Mononuclear cell (primary cell): ENCODE measurements at regions not wholly inside any gene's neighbourhood (a gene's known extent, or its start where the extent isn't known, plus 50 kb on each side); places are given as distances from the start of the nearest gene placed in this dataset.
"Not testable (repeated sequence)": the region's sequence is repeated elsewhere in the genome, so short reads cannot be mapped to it uniquely, and the experiment has no call there.

Source experiments
- H3K27me3 ChIP-seq: 2 replicates; pipeline ENCODE4 v1.6.0; 2011; ENCODE audit warnings: low read length, control low read depth; ENCODE audit not compliant: insufficient read depth
- H3K4me1 ChIP-seq: 2 replicates; pipeline ENCODE4 v1.5.1; 2011; ENCODE audit warnings: mild to moderate bottlenecking, low read length, control low read depth; ENCODE audit not compliant: insufficient read depth
- H3K4me3 ChIP-seq: 2 replicates; pipeline ENCODE4 v1.5.1; 2011; ENCODE audit warnings: mild to moderate bottlenecking, low read length, moderate library complexity
- H3K9me3 ChIP-seq: 2 replicates; pipeline ENCODE4 v1.5.1; 2011; ENCODE audit warnings: low read depth, mild to moderate bottlenecking, control low read depth, low read length

DNA sequence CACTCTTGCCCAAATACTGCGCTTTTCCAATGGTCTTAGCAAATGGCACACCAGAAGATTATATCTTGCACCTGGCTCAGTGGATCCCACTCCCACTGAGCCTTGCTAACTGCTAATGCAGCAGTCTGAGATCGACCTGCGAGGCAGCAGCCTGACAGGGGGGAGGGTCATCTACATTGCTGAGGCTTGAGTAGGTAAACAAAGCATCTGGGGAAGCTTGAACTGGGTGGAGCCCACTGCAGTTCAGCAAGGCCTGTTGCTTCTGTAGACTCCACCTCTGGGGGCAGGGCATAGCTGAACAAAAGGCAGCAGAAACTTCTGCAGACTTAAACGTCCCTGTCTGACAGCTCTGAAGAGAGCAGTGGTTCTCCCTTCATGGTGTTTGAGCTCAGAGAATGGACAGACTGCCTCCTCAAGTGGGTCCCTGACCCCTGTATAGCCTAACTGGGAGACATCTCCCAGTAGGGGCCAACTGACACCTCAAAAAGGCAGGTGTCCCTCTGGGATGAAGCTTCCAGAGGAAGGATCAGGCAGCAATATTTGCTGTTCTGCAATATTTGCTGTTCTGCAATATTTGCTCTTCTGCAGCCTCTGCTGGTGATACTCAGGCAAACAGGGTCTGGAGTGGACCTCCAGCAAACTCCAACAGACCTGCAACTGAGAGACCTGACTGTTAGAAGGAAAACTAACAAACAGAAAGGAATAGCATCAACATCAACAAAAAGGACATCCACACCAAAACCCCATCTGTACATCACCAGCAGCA lies 93.0 kb upstream of the MEGF10 start:
- H3K4me3 ChIP-seq, H3K4me1 ChIP-seq, H3K27me3 ChIP-seq, H3K9me3 ChIP-seq: not testable (repeated sequence)

DNA sequence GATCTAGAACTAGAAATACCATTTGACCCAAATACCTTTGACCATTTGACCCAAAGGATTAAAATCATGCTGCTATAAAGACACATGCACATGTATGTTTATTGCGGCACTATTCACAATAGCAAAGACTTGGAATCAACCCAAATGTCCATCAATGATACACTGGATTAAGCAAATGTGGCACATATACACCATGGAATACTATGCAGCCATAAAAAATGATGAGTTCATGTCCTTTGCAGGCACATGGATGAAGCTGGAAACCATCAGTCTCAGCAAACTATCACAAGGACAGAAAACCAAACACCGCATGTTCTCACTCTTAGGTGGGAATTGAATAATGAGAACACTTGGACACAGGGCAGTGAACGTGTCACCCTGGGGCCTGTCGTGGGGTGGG lies 87.9 kb upstream of the MEGF10 start:
- H3K4me1 ChIP-seq, H3K4me3 ChIP-seq, H3K27me3 ChIP-seq, H3K9me3 ChIP-seq: not testable (repeated sequence)

DNA sequence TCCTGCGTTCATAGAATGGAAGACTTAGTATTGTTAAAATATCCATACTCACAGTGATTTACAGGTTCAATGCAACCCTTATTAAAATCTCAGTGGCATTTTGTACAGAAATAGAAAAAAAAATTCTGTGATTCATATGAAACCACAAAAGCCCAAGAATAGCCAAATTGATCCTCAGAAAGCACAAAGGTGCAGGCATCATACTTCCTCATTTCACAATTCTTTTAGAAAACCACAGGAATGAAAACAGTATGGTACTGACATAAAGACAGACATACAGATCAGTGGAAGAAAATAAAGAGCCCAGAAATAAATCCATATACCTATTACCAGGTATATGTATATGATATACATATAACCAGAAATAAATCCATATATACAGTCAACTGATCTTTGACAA lies 86.8 kb upstream of the MEGF10 start:
- H3K9me3 ChIP-seq: no peaks in the 10 kb centered on the region
- no peaks in the 10 kb centered on the region for H3K4me1 ChIP-seq
- H3K4me3 ChIP-seq: no peak overlapping the region
- no peaks in the 10 kb centered on the region for H3K27me3 ChIP-seq

- Histone ChIP-seq H3K4me1 (no peaks in the 10 kb centered on the region), H3K4me3 (no peak overlapping the region), H3K9me3 (no peaks in the 10 kb centered on the region), H3K27me3 (no peaks in the 10 kb centered on the region)
These were observed 85.4 kb upstream of the MEGF10 start for GRCh38 chr5:127205147-127205546.

DNA sequence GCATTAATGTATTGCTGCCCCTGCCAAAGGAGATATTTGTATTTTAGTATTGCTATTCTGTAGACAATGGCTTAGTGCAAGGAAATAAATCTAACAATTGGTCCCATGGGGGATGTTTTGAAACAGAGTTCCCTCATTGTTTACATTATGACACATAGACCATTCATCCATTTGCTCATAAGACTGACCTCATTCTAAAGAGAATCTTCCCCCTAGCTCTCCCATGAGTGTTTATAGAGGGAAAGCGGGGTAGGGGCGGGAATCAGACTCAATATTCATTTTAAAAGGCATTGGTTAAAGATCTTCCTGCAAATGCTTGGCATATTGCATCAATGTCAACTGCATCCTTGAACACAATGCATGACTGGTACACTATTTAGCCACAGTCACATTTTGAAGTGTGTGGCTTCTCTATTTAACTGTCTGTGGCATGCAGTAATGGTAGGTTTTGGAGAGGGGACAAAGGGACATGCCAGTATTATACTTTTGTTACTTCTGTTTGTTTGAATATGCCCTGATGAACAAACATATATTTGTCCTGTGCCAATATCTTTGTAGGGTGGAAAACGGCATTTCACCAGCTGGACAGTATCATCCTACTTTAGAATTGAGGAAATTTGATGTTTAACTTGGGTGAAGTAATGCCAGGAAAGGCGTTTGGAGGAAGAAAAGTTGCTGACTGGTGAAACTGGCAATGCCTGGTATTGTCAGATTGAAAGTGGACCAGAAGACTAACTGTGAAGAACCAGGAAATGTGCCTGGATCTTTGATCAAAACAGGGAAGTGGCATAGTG lies 84.1 kb upstream of the MEGF10 start:
- Histone ChIP-seq H3K9me3 (no peaks in the 10 kb centered on the region), H3K27me3 (no peaks in the 10 kb centered on the region), H3K4me1 (no peaks in the 10 kb centered on the region), H3K4me3 (no peak overlapping the region)

- no peaks in the 10 kb centered on the region for H3K9me3 ChIP-seq
- no peak overlapping the region for H3K4me3 ChIP-seq
- no peaks in the 10 kb centered on the region for H3K4me1 ChIP-seq
- no peaks in the 10 kb centered on the region for H3K27me3 ChIP-seq
These were observed 80.6 kb upstream of the MEGF10 start for GRCh38 chr5:127210042-127210441.

DNA sequence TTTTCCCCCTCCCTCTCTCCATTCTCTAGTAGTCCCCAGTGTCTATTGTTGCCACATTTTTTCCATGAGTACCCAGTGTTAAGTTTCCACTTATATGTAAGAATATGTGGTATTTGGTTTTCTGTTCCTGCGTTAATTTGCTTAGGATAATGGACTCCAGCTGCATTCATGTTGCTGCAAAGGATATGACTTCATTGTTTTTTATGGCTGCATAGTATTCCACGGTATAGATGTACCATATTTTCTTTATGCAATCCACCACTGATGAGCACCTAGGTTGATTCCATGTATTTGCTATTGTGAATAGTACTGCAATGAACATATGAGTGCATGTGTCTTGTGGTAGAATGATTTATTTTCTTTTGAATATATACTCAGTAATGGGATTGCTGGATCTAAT lies 77.4 kb upstream of the MEGF10 start:
- Histone ChIP-seq H3K27me3 (no peaks in the 10 kb centered on the region), H3K4me1 (no peaks in the 10 kb centered on the region), H3K4me3 (no peak overlapping the region), H3K9me3 (no peaks in the 10 kb centered on the region)

DNA sequence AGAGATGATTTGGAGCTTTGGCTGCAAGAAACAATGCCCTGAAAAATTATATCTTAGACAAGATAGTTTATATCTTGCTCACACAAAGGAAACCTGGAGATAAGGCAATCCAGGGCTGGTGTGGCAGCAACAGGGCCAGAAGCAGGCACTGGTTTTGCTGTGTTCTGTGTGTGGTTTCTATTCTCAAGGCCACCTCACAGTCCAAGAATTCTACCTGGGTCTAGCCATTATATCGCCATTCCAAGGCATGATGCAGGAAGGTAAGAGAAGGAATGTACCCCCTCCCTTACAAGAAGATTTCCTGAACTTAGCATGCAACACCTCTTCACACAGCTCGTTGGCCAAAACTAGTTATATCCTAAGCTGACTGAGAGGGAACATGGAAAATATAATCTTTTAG lies 74.5 kb upstream of the MEGF10 start:
- H3K4me1 ChIP-seq: no peaks in the 10 kb centered on the region
- H3K4me3 ChIP-seq: no peak overlapping the region
- H3K9me3 ChIP-seq: no peaks in the 10 kb centered on the region
- H3K27me3 ChIP-seq: no peaks in the 10 kb centered on the region

- H3K27me3 ChIP-seq: no peaks in the 10 kb centered on the region
- H3K9me3 ChIP-seq: no peaks in the 10 kb centered on the region
These were observed 73.5 kb upstream of the MEGF10 start for GRCh38 chr5:127216898-127217675.

DNA sequence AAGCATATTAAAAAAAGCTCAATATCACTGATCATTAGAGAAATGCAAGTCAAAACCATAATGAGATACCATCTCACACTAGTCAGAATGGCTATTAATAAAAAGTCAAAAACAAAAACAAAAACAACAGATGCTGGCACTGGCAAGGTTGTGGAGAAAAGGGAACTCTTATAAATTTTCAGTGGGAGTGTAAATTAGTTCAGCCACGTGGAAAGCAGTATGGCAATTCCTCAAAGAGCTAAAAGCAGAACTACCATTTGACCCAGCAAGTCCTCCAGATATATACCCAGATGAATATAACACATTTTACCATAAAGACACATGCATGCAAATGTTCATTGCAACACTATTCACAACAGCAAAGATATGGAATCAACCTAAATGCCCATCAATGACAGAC lies 68.7 kb upstream of the MEGF10 start:
- H3K4me3 ChIP-seq, H3K9me3 ChIP-seq, H3K4me1 ChIP-seq, H3K27me3 ChIP-seq: not testable (repeated sequence)

More at GRCh38 chr5:127216898-127217675, 73.5 kb upstream of the MEGF10 start:
- Histone ChIP-seq H3K4me3 (no peak overlapping the region), H3K4me1 (no peaks in the 10 kb centered on the region)

DNA sequence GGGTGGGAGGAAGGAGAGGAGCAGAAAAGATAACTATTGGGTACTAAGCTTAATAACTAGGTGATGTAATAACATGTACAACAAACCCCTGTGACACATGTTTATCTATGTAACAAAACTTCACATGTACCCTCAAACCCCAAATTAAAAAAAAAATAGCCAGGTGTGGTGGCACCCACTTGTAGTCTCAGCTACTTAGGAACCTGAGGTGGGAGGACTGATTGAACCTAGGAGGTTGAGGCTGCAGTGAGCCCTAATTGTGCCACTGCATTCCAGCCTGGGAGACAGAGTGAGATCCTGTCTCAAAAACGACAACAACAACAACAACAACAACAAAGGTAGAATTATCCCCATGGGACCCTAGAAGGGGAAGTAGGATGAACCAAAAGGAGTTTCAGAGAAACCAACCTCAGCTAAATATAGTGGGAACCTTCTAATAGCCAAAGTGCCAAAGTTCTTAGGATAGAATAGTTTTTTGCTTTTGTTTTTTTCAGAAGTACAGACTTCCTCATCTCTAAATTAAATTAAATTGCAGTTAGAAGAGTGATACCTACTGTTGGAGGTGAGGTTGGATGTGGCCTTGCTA lies 67.9 kb upstream of the MEGF10 start:
- H3K4me1 ChIP-seq, H3K27me3 ChIP-seq, H3K4me3 ChIP-seq, H3K9me3 ChIP-seq: not testable (repeated sequence)

DNA sequence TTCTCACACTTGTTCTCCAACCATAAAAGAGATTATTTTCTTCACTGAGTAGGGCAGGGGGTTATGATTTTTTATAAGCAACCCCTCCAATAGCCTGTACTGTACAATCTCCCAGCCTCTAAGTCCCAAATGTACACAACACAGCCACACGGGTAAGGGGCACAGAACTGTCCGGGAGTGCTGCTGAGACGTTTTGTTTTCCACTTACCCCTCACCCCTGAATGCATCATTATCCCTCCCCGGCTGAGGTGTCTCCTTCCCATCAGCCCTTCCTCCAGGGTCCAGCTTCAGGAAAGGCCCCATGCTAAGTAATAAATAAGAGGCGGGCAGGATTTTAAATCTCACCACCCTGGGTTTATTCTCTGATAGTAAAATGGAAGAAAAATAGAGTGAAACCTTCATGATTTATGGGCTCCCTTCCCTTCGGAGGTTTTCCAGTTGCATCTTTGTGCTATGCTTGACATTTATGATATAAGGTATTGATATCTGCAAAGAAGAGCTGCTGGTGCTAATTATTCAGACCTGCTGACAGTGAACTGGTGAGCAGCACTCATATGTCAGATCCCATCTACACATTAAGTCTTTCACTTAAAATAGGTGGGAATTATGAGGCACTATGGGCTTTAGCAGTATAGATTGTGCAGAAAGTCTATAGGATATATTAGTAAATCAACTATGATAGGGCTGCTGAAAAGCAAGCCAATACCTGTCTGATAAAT lies 67.2 kb upstream of the MEGF10 start:
- H3K4me3 ChIP-seq: no peak overlapping the region
- peaks cover 4% of the 10 kb centered on the region for H3K4me1 ChIP-seq
- no peaks in the 10 kb centered on the region for H3K9me3 ChIP-seq
- H3K27me3 ChIP-seq: no peaks in the 10 kb centered on the region

DNA sequence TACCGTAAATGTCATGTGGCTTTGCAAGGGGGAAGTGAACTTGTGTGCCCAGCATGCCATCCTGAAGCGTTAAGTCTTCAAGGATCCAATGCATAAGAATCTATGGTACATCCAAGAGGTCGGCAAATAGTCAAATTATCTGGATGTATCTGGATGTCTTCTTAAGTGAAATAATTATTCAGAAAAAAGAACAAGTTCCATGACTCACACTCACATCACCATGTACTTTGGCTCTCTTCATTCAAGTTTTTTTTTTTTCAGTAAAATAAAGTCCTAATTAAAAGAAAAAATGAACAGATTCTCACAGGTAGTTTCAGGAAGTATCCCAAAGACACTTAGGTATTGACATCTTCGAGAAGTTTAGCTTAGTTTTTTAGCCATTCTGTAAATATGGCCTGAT lies 62.7 kb upstream of the MEGF10 start:
- Histone ChIP-seq H3K4me1 (peaks cover 20% of the 10 kb centered on the region), H3K27me3 (no peaks in the 10 kb centered on the region), H3K9me3 (no peaks in the 10 kb centered on the region), H3K4me3 (no peak overlapping the region)

DNA sequence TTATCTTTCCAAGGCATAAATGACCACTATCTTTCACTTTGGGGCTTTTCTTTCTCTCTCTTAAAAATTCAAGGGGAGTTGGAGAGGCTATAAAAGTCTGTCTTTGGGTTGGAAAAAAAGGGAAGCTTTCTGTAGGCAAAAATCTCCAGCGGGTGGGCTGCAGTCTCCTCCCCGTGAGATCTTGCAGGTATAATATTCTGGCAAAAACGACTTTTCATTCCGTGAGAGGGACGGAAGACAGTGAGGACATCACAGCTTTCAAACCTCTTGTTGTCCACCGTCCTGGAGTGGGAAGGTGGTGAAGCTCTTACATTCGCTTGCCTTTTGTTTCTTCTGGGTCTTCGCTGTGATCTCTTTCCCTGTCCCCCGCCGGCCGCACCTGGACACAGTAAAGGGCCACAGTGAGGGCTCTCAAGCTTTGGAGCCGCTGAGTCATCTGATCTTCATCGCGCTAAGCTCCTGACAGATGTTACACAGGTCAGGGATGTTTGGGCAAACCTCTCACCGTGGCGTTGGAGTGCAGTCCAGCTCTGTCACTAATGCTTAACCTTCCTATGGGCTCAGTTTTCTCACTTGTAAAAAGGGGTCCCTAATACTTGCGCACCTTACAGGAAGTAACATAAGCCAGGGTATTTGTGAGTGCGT lies 61.9 kb upstream of the MEGF10 start:
- no peaks in the 10 kb centered on the region for H3K27me3 ChIP-seq
- peak overlapping the region; percentile 31 for H3K4me3 ChIP-seq
- no peaks in the 10 kb centered on the region for H3K9me3 ChIP-seq
- peaks cover 16% of the 10 kb centered on the region for H3K4me1 ChIP-seq
